ENCODE measurements at regions not wholly inside any gene's neighbourhood (a gene's known extent, or its start where the extent isn't known, plus 50 kb on each side); places are given as distances from the start of the nearest gene placed in this dataset.

- TF ChIP-seq REST (IDR thresholded peaks at IDR 0.05; ENCODE audit: insufficient replicate concordance, low read depth) (no peak), SPI1 (IDR thresholded peaks at IDR 0.05; ENCODE audit: borderline replicate concordance, low read depth) (no peak), POLR2AphosphoS5 (IDR thresholded peaks at IDR 0.05; ENCODE audit: low read depth) (no peak), GABPA (IDR thresholded peaks at IDR 0.05; ENCODE audit: low read depth) (no peak), CTCF (IDR thresholded peaks at IDR 0.05; ENCODE audit: insufficient read depth, low read length) (no peak)
Measured at GRCh38 chr22:49213731-49214352, 613.8 kb downstream of the BRD1 start.

GRCh38 chr22:49212466-49212865 is 615.2 kb downstream of the BRD1 start:
- DNase-seq (ENCODE audit: low read depth in 1 of 2, low spot score in 1 of 2) = no peak
- H3K27me3 ChIP-seq (ENCODE audit: insufficient read depth, poor library complexity, severe bottlenecking) = no peaks in the 10 kb centered on the region
- no peak for TF ChIP-seq REST (IDR thresholded peaks at IDR 0.05; ENCODE audit: insufficient replicate concordance, low read depth)
- H3K4me3 ChIP-seq (replicated peaks; ENCODE audit: insufficient read depth, low read length) = no peak overlapping the region
- no peak overlapping the region for H3K27ac ChIP-seq (replicated peaks)

More at GRCh38 chr22:49213731-49214352, 613.8 kb downstream of the BRD1 start:
- no peak for DNase-seq (ENCODE audit: low read depth in 1 of 2, low spot score in 1 of 2)
- H3K27me3 ChIP-seq (ENCODE audit: insufficient read depth, poor library complexity, severe bottlenecking) = no peaks in the 10 kb centered on the region
- no peak overlapping the region for H3K4me3 ChIP-seq (replicated peaks; ENCODE audit: insufficient read depth, low read length)
- no peak overlapping the region for H3K27ac ChIP-seq (replicated peaks)

GRCh38 chr22:49212002-49212401 is 615.7 kb downstream of the BRD1 start:
- no peak for DNase-seq (ENCODE audit: low read depth in 1 of 2, low spot score in 1 of 2)
- H3K27me3 ChIP-seq (ENCODE audit: insufficient read depth, poor library complexity, severe bottlenecking) = no peaks in the 10 kb centered on the region
- H3K4me3 ChIP-seq (replicated peaks; ENCODE audit: insufficient read depth, low read length) = no peak overlapping the region
- no peak overlapping the region for H3K27ac ChIP-seq (replicated peaks)
- TF ChIP-seq POLR2AphosphoS5 (IDR thresholded peaks at IDR 0.05; ENCODE audit: low read depth) (no peak), CTCF (IDR thresholded peaks at IDR 0.05; ENCODE audit: insufficient read depth, low read length) (no peak), REST (IDR thresholded peaks at IDR 0.05; ENCODE audit: insufficient replicate concordance, low read depth) (no peak), SPI1 (IDR thresholded peaks at IDR 0.05; ENCODE audit: borderline replicate concordance, low read depth) (no peak)

Data from HL-60 (cell line).